Adrenal gland (tissue), 5 donors: ENCODE measurements at regions not wholly inside any gene's neighbourhood (a gene's known extent, or its start where the extent isn't known, plus 50 kb on each side); places are given as distances from the start of the nearest gene placed in this dataset.

Source experiments
- POLR2A ChIP-seq, 2 donors: fragments of 450-650 bp; IDR thresholded peaks; one replicate each; pipeline ENCODE4 v1.6.1; 2017; ENCODE audit warnings: antibody characterized with exemption in 2 of 2, mild to moderate bottlenecking in 2 of 2, moderate library complexity in 1 of 2
- TF ChIP-seq, protein P1 (sequence below), 6 experiments: fragments of 450-650 bp in 4 of 6; fragments of 200-600 bp in 2 of 6; sonication (generic) in 1 of 6; IDR thresholded peaks; 1 replicate in 5 of 6; 2 replicates in 1 of 6; pipeline versions ENCODE4 v1.5.1 to v1.8.0; 2016 to 2021; ENCODE audit warnings: antibody characterized with exemption in 6 of 6, mild to moderate bottlenecking in 2 of 6, moderate library complexity in 1 of 6
- donor health status: DM: no; HTN: no; CAD: no.

- TF ChIP-seq, protein P1, sequence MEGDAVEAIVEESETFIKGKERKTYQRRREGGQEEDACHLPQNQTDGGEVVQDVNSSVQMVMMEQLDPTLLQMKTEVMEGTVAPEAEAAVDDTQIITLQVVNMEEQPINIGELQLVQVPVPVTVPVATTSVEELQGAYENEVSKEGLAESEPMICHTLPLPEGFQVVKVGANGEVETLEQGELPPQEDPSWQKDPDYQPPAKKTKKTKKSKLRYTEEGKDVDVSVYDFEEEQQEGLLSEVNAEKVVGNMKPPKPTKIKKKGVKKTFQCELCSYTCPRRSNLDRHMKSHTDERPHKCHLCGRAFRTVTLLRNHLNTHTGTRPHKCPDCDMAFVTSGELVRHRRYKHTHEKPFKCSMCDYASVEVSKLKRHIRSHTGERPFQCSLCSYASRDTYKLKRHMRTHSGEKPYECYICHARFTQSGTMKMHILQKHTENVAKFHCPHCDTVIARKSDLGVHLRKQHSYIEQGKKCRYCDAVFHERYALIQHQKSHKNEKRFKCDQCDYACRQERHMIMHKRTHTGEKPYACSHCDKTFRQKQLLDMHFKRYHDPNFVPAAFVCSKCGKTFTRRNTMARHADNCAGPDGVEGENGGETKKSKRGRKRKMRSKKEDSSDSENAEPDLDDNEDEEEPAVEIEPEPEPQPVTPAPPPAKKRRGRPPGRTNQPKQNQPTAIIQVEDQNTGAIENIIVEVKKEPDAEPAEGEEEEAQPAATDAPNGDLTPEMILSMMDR (IDR thresholded peaks at IDR 0.05), result no peak
- TF ChIP-seq POLR2A (IDR thresholded peaks at IDR 0.05), result no peak
These were observed 571.8 kb downstream of the QKI start for GRCh38 chr6:163986313-163986712.
